H9 (cell line): ENCODE measurements at regions not wholly inside any gene's neighbourhood (a gene's known extent, or its start where the extent isn't known, plus 50 kb on each side); places are given as distances from the start of the nearest gene placed in this dataset.

Experiments used
- DNase-seq: peaks from one replicate; pipeline ENCODE4 v3.0.0-alpha.2; 2017
- H2AFZ ChIP-seq: one replicate; pipeline ENCODE4 v1.6.1; 2013; ENCODE audit warnings: mild to moderate bottlenecking, low read length, control low read depth, moderate library complexity
- H2AK5ac ChIP-seq: 2 replicates; pipeline ENCODE4 v1.6.1; 2013; ENCODE audit warnings: low read length, control low read depth, mixed read lengths; ENCODE audit not compliant: insufficient read length
- H2BK120ac ChIP-seq: one replicate; pipeline ENCODE4 v1.6.1; 2013; ENCODE audit warnings: low read depth, mild to moderate bottlenecking, low read length, control low read depth, inconsistent platforms; ENCODE audit not compliant: poor library complexity, severe bottlenecking
- H2BK12ac ChIP-seq: 2 replicates; pipeline ENCODE4 v1.6.1; 2013; ENCODE audit warnings: low read length, control low read depth, mixed read lengths, low read depth; ENCODE audit not compliant: insufficient read length
- H2BK15ac ChIP-seq: 2 replicates; pipeline ENCODE4 v1.6.1; 2013; ENCODE audit warnings: low read depth, low read length, control low read depth
- H2BK20ac ChIP-seq: one replicate; pipeline ENCODE4 v1.6.1; 2013; ENCODE audit warnings: low read depth, mild to moderate bottlenecking, low read length, control low read depth, inconsistent platforms; ENCODE audit not compliant: poor library complexity, severe bottlenecking
- H2BK5ac ChIP-seq: 2 replicates; pipeline ENCODE4 v1.6.1; 2013; ENCODE audit warnings: low read length, control low read depth, mixed read lengths; ENCODE audit not compliant: insufficient read length
- H3K14ac ChIP-seq: 2 replicates; pipeline ENCODE4 v1.6.1; 2013; ENCODE audit warnings: low read length, control low read depth; ENCODE audit not compliant: insufficient read depth
- H3K18ac ChIP-seq: 2 replicates; pipeline ENCODE4 v1.6.1; 2013; ENCODE audit warnings: low read depth, mild to moderate bottlenecking, mixed read lengths, low read length, control low read depth; ENCODE audit not compliant: insufficient read length
- H3K23ac ChIP-seq: 2 replicates; pipeline ENCODE4 v1.6.1; 2013; ENCODE audit warnings: low read length, control low read depth, mixed read lengths, low read depth; ENCODE audit not compliant: insufficient read length
- H3K23me2 ChIP-seq: 2 replicates; pipeline ENCODE4 v1.6.1; 2013; ENCODE audit warnings: low read depth, mild to moderate bottlenecking, mixed read lengths, low read length, control low read depth; ENCODE audit not compliant: insufficient read length, poor library complexity, severe bottlenecking
- H3K27ac ChIP-seq: 2 replicates; pipeline ENCODE4 v1.5.1; 2013; ENCODE audit warnings: low read length, control low read depth, mixed read lengths, low read depth; ENCODE audit not compliant: insufficient read length
- H3K27me3 ChIP-seq: 2 replicates; pipeline ENCODE4 v1.6.1; 2013; ENCODE audit warnings: low read length, control low read depth, inconsistent platforms; ENCODE audit not compliant: insufficient read depth
- H3K4ac ChIP-seq: 2 replicates; pipeline ENCODE4 v1.6.1; 2013; ENCODE audit warnings: low read depth, mild to moderate bottlenecking, control low read depth, inconsistent platforms, low read length, moderate library complexity
- H3K4me1 ChIP-seq: 2 replicates; pipeline ENCODE4 v1.6.1; 2013; ENCODE audit warnings: low read length, control low read depth, inconsistent platforms; ENCODE audit not compliant: insufficient read depth
- H3K4me2 ChIP-seq: 2 replicates; pipeline ENCODE4 v1.6.1; 2013; ENCODE audit warnings: low read length, control low read depth, mixed read lengths; ENCODE audit not compliant: insufficient read length, insufficient read depth
- H3K56ac ChIP-seq: 2 replicates; pipeline ENCODE4 v1.6.1; 2013; ENCODE audit warnings: low read depth, mild to moderate bottlenecking, mixed read lengths, low read length, control low read depth; ENCODE audit not compliant: insufficient read length
- H3K79me1 ChIP-seq: 2 replicates; pipeline ENCODE4 v1.6.1; 2013; ENCODE audit warnings: low read depth, mild to moderate bottlenecking, moderate library complexity, low read length, control low read depth, inconsistent platforms; ENCODE audit not compliant: insufficient read depth, poor library complexity, severe bottlenecking
- H3K79me2 ChIP-seq: 2 replicates; pipeline ENCODE4 v1.6.1; 2013; ENCODE audit warnings: low read length, control low read depth, inconsistent platforms; ENCODE audit not compliant: insufficient read depth
- H3K9ac ChIP-seq: 2 replicates; pipeline ENCODE4 v1.6.1; 2013; ENCODE audit warnings: low read length, control low read depth, mixed read lengths; ENCODE audit not compliant: insufficient read length; ENCODE audit errors: extremely low read depth
- H3K9me3 ChIP-seq: one replicate; pipeline ENCODE4 v1.6.1; 2013; ENCODE audit warnings: low read depth, low read length, inconsistent platforms; ENCODE audit not compliant: control insufficient read depth
- H3T11ph ChIP-seq: one replicate; pipeline ENCODE4 v1.6.1; 2013; ENCODE audit warnings: mild to moderate bottlenecking, low read length, control low read depth, inconsistent platforms
- H4K20me1 ChIP-seq: one replicate; pipeline ENCODE4 v1.6.1; 2013; ENCODE audit not compliant: control insufficient read depth, insufficient read length, insufficient read depth
- H4K5ac ChIP-seq: 2 replicates; pipeline ENCODE4 v1.6.1; 2013; ENCODE audit warnings: low read depth, mild to moderate bottlenecking, mixed read lengths, low read length, control low read depth; ENCODE audit not compliant: insufficient read length
- H4K8ac ChIP-seq: replicated peaks from 2 replicates; pipeline ENCODE4 v1.6.1; 2013; ENCODE audit warnings: low read length, control low read depth, mixed read lengths, low read depth; ENCODE audit not compliant: insufficient read length
- H4K91ac ChIP-seq: 2 replicates; pipeline ENCODE4 v1.6.1; 2013; ENCODE audit warnings: low read depth, mild to moderate bottlenecking, moderate library complexity, mixed read lengths, low read length, control low read depth; ENCODE audit not compliant: insufficient read length
- H3K27ac Mint-ChIP-seq, 3 experiments: 2 replicates in 2 of 3; 3 replicates in 1 of 3; pipeline ENCODE4 v1.8.0; 2020 to 2021; ENCODE audit warnings: mixed read lengths in 3 of 3, mild to moderate bottlenecking in 1 of 3, moderate library complexity in 1 of 3
- H3K27me3 Mint-ChIP-seq: 2 replicates; pipeline ENCODE4 v1.8.0; 2021; ENCODE audit warnings: low read depth, mild to moderate bottlenecking, moderate library complexity, mixed read lengths
- H3K36me3 Mint-ChIP-seq, 3 experiments: 2 replicates in 2 of 3; 3 replicates in 1 of 3; pipeline ENCODE4 v1.8.0; 2020 to 2021; ENCODE audit warnings: low read depth in 3 of 3, mixed read lengths in 3 of 3; ENCODE audit not compliant: insufficient read depth in 1 of 3
- H3K4me1 Mint-ChIP-seq, 2 experiments: 2 replicates each; pipeline ENCODE4 v1.8.0; 2020; ENCODE audit warnings: mixed read lengths in 2 of 2
- H3K4me3 Mint-ChIP-seq, 2 experiments: 2 replicates in 1 of 2; 3 replicates in 1 of 2; pipeline ENCODE4 v1.8.0; 2020 to 2021; ENCODE audit warnings: mild to moderate bottlenecking in 2 of 2, mixed read lengths in 2 of 2, moderate library complexity in 1 of 2
- H3K9me3 Mint-ChIP-seq, 2 experiments: 2 replicates in 1 of 2; 3 replicates in 1 of 2; pipeline ENCODE4 v1.8.0; 2020; ENCODE audit warnings: mild to moderate bottlenecking in 2 of 2, mixed read lengths in 2 of 2, moderate library complexity in 1 of 2
- CTCF ChIP-seq: fragments of 200-600 bp; sonication (generic); conservative IDR thresholded peaks from 3 replicates; pipeline ENCODE4 v1.8.0; 2021; ENCODE audit warnings: antibody characterized with exemption, mild to moderate bottlenecking
- WGBS: extraction: QIAGEN DNeasy Blood & Tissue Kit; methylation state at CpG from one replicate; pipeline ENCODE4 v1.1.7; 2013; ENCODE audit warnings: missing lambda C conversion rate, low lambda C conversion rate, mixed read lengths; ENCODE audit not compliant: insufficient read length; ENCODE audit errors: extremely low coverage; 5-methylcytosine and 5-hydroxymethylcytosine counted together

GRCh38 chr4:52290466-52290865, 239.4 kb downstream of the SPATA18 start:
- H3K9me3 Mint-ChIP-seq: no peaks in the 10 kb centered on the region
- Histone ChIP-seq H4K20me1 (no peaks in the 10 kb centered on the region), H3K14ac (no peak overlapping the region), H3K4me2 (no peak overlapping the region), H2BK120ac (no peak overlapping the region), H4K8ac (no peak overlapping the region), H3K79me1 (no peaks in the 10 kb centered on the region), H3K23ac (no peak overlapping the region), H3K27me3 (no peaks in the 10 kb centered on the region; the same call in 1 of the 2 replicates), H4K5ac (no peak overlapping the region), H3K79me2 (no peaks in the 10 kb centered on the region), H3K9me3 (no peaks in the 10 kb centered on the region), H2AK5ac (no peak overlapping the region), H3K18ac (no peak overlapping the region), H3K4ac (no peak overlapping the region), H3T11ph (no peak overlapping the region), H3K9ac (no peak overlapping the region), H2BK20ac (no peak overlapping the region), H2BK5ac (no peak overlapping the region), H2BK15ac (no peak overlapping the region), H3K4me1 (no peaks in the 10 kb centered on the region), H4K91ac (no peak overlapping the region), H3K27ac (no peak overlapping the region), H2AFZ (no peak overlapping the region), H2BK12ac (no peak overlapping the region), H3K23me2 (no peaks in the 10 kb centered on the region), H3K56ac (no peak overlapping the region)
- H3K36me3 Mint-ChIP-seq: no peaks in the 10 kb centered on the region
- no peaks in the 10 kb centered on the region for H3K27me3 Mint-ChIP-seq
- H3K4me3 Mint-ChIP-seq: no peak overlapping the region
- TF ChIP-seq CTCF: no peak
- H3K27ac Mint-ChIP-seq: no peak overlapping the region
- no peak for DNase-seq
- WGBS: no CpG with 5 or more reads among the region's 4 CpGs
- no peaks in the 10 kb centered on the region for H3K4me1 Mint-ChIP-seq
